Neural crest cell (in vitro differentiated cells): ENCODE measurements at regions not wholly inside any gene's neighbourhood (a gene's known extent, or its start where the extent isn't known, plus 50 kb on each side); places are given as distances from the start of the nearest gene placed in this dataset.

Source experiments
- DNase-seq: peaks from one replicate; pipeline ENCODE4 v3.0.0; 2021; ENCODE audit warnings: low read depth, mixed read lengths, low spot score
- H3K27ac Mint-ChIP-seq: one replicate; pipeline ENCODE4 v1.8.0; 2021; ENCODE audit warnings: mild to moderate bottlenecking, mixed read lengths; ENCODE audit not compliant: unreplicated experiment
- H3K27me3 Mint-ChIP-seq: 2 replicates; pipeline ENCODE4 v1.8.0; 2021; ENCODE audit warnings: low read depth, mild to moderate bottlenecking, mixed read lengths
- H3K36me3 Mint-ChIP-seq: 2 replicates; pipeline ENCODE4 v1.8.0; 2021; ENCODE audit warnings: low read depth, mild to moderate bottlenecking, mixed read lengths
- H3K4me1 Mint-ChIP-seq: 2 replicates; pipeline ENCODE4 v1.8.0; 2021; ENCODE audit warnings: mixed read lengths
- H3K4me3 Mint-ChIP-seq: one replicate; pipeline ENCODE4 v1.8.0; 2021; ENCODE audit warnings: mild to moderate bottlenecking, mixed read lengths
- H3K9me3 Mint-ChIP-seq: 2 replicates; pipeline ENCODE4 v1.8.0; 2021; ENCODE audit warnings: mixed read lengths
- TF ChIP-seq, protein P1 (sequence below): fragments of 200-600 bp; sonication (generic); conservative IDR thresholded peaks from 2 replicates; pipeline ENCODE4 v1.5.0; 2021; ENCODE audit warnings: antibody characterized with exemption, mild to moderate bottlenecking

DNA sequence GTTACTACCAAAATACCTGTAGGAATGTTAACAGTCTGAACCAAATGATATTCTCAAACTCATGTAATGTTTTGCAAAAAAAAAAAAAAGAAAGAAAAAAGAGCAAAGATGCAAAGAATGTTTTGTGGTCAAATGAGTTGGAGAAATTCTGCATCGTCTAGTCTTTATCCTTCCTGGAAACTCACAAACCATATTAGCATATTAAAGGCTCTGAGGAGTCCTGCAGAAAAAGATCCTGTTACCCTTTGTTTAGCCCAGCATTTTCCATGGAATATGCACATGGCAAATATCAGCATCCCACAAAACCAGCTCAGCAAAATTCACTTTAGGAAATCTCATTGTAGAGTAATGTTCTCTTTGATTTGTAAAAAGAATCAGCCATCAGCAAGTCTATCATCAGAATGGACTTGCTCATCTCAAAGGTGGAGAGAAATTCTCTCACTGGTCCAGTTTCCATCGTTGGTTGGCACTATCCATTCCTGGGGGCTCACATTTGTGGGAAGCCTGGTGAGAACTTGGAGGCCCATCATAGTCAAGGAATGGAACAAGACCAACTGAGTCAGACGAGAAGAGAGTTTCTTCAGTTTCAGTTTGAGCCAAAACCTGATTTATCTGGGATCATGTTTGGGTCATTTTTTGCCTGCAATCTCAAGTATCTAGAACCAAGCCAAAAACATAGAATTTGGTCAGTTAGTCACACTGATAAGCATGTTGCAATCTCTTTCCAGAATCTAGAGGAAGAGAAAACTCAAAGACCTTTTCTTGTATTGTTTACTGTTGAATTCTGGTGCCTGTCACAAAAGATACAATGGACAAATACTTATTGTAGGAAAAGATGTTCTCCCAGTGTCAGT, 129.8 kb downstream of the TBX5 start:
- TF ChIP-seq, protein P1, sequence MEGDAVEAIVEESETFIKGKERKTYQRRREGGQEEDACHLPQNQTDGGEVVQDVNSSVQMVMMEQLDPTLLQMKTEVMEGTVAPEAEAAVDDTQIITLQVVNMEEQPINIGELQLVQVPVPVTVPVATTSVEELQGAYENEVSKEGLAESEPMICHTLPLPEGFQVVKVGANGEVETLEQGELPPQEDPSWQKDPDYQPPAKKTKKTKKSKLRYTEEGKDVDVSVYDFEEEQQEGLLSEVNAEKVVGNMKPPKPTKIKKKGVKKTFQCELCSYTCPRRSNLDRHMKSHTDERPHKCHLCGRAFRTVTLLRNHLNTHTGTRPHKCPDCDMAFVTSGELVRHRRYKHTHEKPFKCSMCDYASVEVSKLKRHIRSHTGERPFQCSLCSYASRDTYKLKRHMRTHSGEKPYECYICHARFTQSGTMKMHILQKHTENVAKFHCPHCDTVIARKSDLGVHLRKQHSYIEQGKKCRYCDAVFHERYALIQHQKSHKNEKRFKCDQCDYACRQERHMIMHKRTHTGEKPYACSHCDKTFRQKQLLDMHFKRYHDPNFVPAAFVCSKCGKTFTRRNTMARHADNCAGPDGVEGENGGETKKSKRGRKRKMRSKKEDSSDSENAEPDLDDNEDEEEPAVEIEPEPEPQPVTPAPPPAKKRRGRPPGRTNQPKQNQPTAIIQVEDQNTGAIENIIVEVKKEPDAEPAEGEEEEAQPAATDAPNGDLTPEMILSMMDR: no peak
- Mint-ChIP-seq H3K27me3 (peaks cover 63% of the 10 kb centered on the region), H3K27ac (no peak overlapping the region), H3K9me3 (no peaks in the 10 kb centered on the region), H3K4me1 (no peaks in the 10 kb centered on the region), H3K36me3 (no peaks in the 10 kb centered on the region), H3K4me3 (no peak overlapping the region)
- DNase-seq: no peak

- no peak for DNase-seq
- no peaks in the 10 kb centered on the region for H3K4me1 Mint-ChIP-seq
- no peak overlapping the region for H3K4me3 Mint-ChIP-seq
- H3K9me3 Mint-ChIP-seq: no peaks in the 10 kb centered on the region
- H3K36me3 Mint-ChIP-seq: no peaks in the 10 kb centered on the region
- TF ChIP-seq, protein P1: no peak
- H3K27me3 Mint-ChIP-seq: peaks cover 73% of the 10 kb centered on the region
- H3K27ac Mint-ChIP-seq: no peak overlapping the region
These were observed 130.9 kb downstream of the TBX5 start for GRCh38 chr12:114275086-114275485.

GRCh38 chr12:114274131-114274530, 131.8 kb downstream of the TBX5 start:
- Mint-ChIP-seq H3K4me1 (no peaks in the 10 kb centered on the region), H3K9me3 (no peaks in the 10 kb centered on the region), H3K27me3 (peaks cover 74% of the 10 kb centered on the region), H3K36me3 (no peaks in the 10 kb centered on the region), H3K27ac (peak overlapping the region; percentile 43), H3K4me3 (no peak overlapping the region)
- TF ChIP-seq, protein P1: no peak
- DNase-seq: no peak

GRCh38 chr12:114272605-114273004, 133.3 kb downstream of the TBX5 start:
- Mint-ChIP-seq H3K4me1 (no peaks in the 10 kb centered on the region), H3K27ac (no peak overlapping the region), H3K36me3 (no peaks in the 10 kb centered on the region), H3K4me3 (no peak overlapping the region), H3K9me3 (no peaks in the 10 kb centered on the region), H3K27me3 (peaks cover 84% of the 10 kb centered on the region)
- no peak for DNase-seq
- TF ChIP-seq, protein P1: no peak

- Mint-ChIP-seq H3K36me3 (no peaks in the 10 kb centered on the region), H3K27me3 (peaks cover 84% of the 10 kb centered on the region), H3K27ac (no peak overlapping the region), H3K4me1 (no peaks in the 10 kb centered on the region), H3K9me3 (no peaks in the 10 kb centered on the region), H3K4me3 (no peak overlapping the region)
- TF ChIP-seq, protein P1: no peak
- no peak for DNase-seq
These were observed 133.9 kb downstream of the TBX5 start for GRCh38 chr12:114272071-114272470.
